ENCODE measurements at regions not wholly inside any gene's neighbourhood (a gene's known extent, or its start where the extent isn't known, plus 50 kb on each side); places are given as distances from the start of the nearest gene placed in this dataset.

DNA sequence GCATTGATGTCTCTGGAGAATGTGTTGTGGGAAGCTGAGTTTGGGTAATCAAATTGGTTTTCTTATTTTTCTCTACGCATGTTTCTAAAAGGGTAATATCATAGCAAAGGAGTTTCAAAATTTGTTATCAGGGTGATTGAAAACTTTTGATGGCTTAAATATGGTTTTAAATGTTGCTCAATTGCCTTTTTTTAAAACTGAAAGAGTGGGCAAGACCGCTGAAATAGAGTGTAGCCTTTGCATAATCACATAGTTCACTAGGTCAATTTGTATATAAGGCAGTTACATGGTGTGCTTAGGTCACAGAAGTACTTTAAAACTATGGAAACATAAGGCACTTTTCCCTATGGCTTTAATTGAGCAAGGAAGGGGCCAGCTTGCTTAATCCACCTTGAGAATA is 167.4 kb downstream of the SNAPC1 start:
- H2AK5ac ChIP-seq (ENCODE audit: low read length) = no peak overlapping the region
- no CpG with 5 or more reads among the region's 2 CpGs for WGBS (ENCODE audit: extremely low coverage, insufficient coverage, insufficient read length)
- no peak overlapping the region for H4K12ac ChIP-seq (ENCODE audit: low read depth, low read length)
- peaks cover 2 to 20% of the 10 kb centered on the region in 2 experiments for H3K4me1 ChIP-seq (ENCODE audit: control insufficient read depth in 1 of 2, insufficient read depth in 2 of 2, low read length in 2 of 2)
- no peak overlapping the region for H3K4me3 ChIP-seq (ENCODE audit: low read depth, low read length)
- H4K8ac ChIP-seq (ENCODE audit: low read depth, low read length) = no peak overlapping the region
- no peak overlapping the region for H2AFZ ChIP-seq (ENCODE audit: insufficient read depth, low read length, poor library complexity)
- H3K18ac ChIP-seq (ENCODE audit: low read length) = no peak overlapping the region
- H3K9ac ChIP-seq (ENCODE audit: low read length) = no peak overlapping the region
- H2BK120ac ChIP-seq (ENCODE audit: insufficient read depth, low read length, poor library complexity) = no peak overlapping the region
- H4K91ac ChIP-seq (ENCODE audit: low read depth, low read length) = no peak overlapping the region
- H3K4ac ChIP-seq (ENCODE audit: low read depth, low read length) = no peak overlapping the region
- no peaks in the 10 kb centered on the region for H3K27me3 ChIP-seq (ENCODE audit: insufficient read depth, low read length)
- H3K14ac ChIP-seq (ENCODE audit: low read length) = no peak overlapping the region
- peaks cover 21% of the 10 kb centered on the region for H3K79me1 ChIP-seq (ENCODE audit: low read length)
- H3K9me3 ChIP-seq (ENCODE audit: insufficient read depth, low read depth, low read length) = no peaks in the 10 kb centered on the region
- H3K36me3 ChIP-seq (ENCODE audit: control insufficient read depth in 1 of 2, insufficient read depth in 2 of 2, low read length in 2 of 2) = peaks cover 0 to 2% of the 10 kb centered on the region in 2 experiments
- H2BK5ac ChIP-seq (ENCODE audit: low read depth, low read length, poor library complexity) = no peak overlapping the region
- no peak for DNase-seq
- H3K79me2 ChIP-seq (ENCODE audit: control insufficient read depth, insufficient read depth, low read length, poor library complexity) = peaks cover 2% of the 10 kb centered on the region
- H3K4me2 ChIP-seq (ENCODE audit: low read length) = no peak overlapping the region
- no peak overlapping the region for H3K27ac ChIP-seq (ENCODE audit: low read depth, low read length)
- H3K23ac ChIP-seq (ENCODE audit: low read length) = no peak overlapping the region
- H2BK12ac ChIP-seq (ENCODE audit: low read length) = no peak overlapping the region

DNA sequence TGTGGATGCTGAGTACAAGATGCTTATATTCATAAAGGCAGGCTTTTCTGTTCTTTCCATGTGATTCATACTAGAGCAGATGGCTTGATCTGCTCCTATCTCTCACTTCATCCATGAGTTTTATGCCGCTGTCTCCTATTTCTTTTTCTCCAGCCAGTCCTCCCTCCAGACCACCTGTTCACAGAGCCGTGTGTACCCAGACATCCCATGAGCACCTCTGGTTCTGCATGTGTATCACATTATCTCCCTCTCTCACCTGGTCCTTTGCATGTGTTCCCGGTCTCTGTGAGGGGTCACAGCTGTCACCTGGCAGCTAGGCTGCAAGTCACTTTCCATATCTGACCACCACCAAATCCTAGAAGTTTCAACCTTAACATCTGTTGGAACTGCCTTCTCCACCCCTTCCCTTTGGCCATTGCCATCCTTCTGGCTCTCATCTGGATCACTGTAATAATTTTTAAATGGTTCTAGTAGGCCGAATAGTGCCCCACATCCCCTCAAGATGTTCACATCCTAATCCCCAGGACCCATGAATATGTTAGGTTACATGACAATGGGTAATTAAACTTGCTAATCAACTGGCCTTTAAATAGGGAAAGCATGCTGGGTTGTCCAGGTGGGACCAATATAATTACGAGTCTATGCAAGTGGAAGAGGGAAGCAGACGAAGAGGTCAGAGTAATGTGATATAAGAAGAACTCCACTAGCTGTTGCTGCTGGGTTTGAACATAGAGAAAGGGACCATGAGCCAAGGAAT is 168.1 kb downstream of the SNAPC1 start:
- Histone ChIP-seq H3K79me2 (ENCODE audit: control insufficient read depth, insufficient read depth, low read length, poor library complexity) (peaks cover 2% of the 10 kb centered on the region), H2AK5ac (ENCODE audit: low read length) (no peak overlapping the region), H3K23ac (ENCODE audit: low read length) (peak overlapping the region; percentile 54), H4K12ac (ENCODE audit: low read depth, low read length) (no peak overlapping the region), H3K4me1 (ENCODE audit: control insufficient read depth in 1 of 2, insufficient read depth in 2 of 2, low read length in 2 of 2) (peaks cover 2 to 20% of the 10 kb centered on the region in 2 experiments), H2BK120ac (ENCODE audit: insufficient read depth, low read length, poor library complexity) (no peak overlapping the region), H2AFZ (ENCODE audit: insufficient read depth, low read length, poor library complexity) (no peak overlapping the region), H4K91ac (ENCODE audit: low read depth, low read length) (no peak overlapping the region), H3K27ac (ENCODE audit: low read depth, low read length) (no peak overlapping the region), H3K14ac (ENCODE audit: low read length) (no peak overlapping the region), H3K4me3 (ENCODE audit: low read depth, low read length) (no peak overlapping the region), H3K4ac (ENCODE audit: low read depth, low read length) (no peak overlapping the region), H3K36me3 (ENCODE audit: control insufficient read depth in 1 of 2, insufficient read depth in 2 of 2, low read length in 2 of 2) (peaks cover 0 to 2% of the 10 kb centered on the region in 2 experiments), H3K4me2 (ENCODE audit: low read length) (no peak overlapping the region), H3K9ac (ENCODE audit: low read length) (no peak overlapping the region), H3K18ac (ENCODE audit: low read length) (no peak overlapping the region), H3K27me3 (ENCODE audit: insufficient read depth, low read length) (no peaks in the 10 kb centered on the region), H2BK5ac (ENCODE audit: low read depth, low read length, poor library complexity) (no peak overlapping the region), H3K79me1 (ENCODE audit: low read length) (peaks cover 21% of the 10 kb centered on the region), H4K8ac (ENCODE audit: low read depth, low read length) (no peak overlapping the region), H3K9me3 (ENCODE audit: insufficient read depth, low read depth, low read length) (no peaks in the 10 kb centered on the region), H2BK12ac (ENCODE audit: low read length) (no peak overlapping the region)
- WGBS (ENCODE audit: extremely low coverage, insufficient coverage, insufficient read length) = no CpG with 5 or more reads among the region's 6 CpGs
- DNase-seq = no peak

DNA sequence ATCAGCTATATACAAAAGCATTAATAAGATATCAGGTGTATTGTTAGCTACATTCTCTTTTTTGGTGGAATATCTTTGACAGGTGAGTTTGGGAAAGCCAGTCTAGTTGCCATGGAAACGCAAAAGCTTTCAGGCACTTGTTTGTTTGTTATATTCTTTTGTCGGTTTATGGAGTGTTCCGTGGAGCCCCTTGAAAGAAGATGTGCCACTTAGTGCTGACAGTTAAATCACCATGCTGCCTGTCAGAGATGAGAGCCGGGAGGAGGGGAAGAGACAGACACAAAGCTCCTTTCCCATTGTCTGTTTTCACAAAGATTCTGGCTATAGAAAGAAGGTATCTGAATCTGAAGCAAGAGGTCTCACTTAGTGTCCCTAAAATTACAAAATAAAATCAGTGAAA is 170.8 kb downstream of the SNAPC1 start:
- peaks cover 6 to 25% of the 10 kb centered on the region in 2 experiments for H3K4me1 ChIP-seq (ENCODE audit: control insufficient read depth in 1 of 2, insufficient read depth in 2 of 2, low read length in 2 of 2)

DNA sequence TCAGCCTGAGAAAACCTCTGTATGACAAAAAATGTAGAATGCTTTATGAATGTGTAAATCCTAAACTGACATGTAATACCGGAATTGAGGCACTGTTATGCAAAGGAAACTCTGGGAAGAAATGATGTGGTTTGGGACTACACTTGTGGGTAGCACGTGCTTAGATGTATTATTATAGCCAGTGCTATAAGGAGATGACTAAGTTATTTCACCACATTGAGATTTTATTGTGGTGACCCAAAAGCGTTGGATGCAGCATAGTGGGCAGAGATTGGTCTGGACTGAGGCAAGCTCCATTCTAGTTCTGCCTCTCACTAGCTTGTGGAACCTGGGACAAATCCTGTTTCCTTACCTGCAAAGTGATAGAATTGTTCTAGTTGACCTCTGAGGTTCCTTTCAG is 172.2 kb downstream of the SNAPC1 start:
- Histone ChIP-seq H3K18ac (ENCODE audit: low read length) (no peak overlapping the region), H3K23ac (ENCODE audit: low read length) (no peak overlapping the region), H3K4me1 (ENCODE audit: control insufficient read depth in 1 of 2, insufficient read depth in 2 of 2, low read length in 2 of 2) (peaks cover 16 to 26% of the 10 kb centered on the region in 2 experiments), H3K79me1 (ENCODE audit: low read length) (peaks cover 15% of the 10 kb centered on the region), H2BK120ac (ENCODE audit: insufficient read depth, low read length, poor library complexity) (no peak overlapping the region), H3K4me3 (ENCODE audit: low read depth, low read length) (no peak overlapping the region), H2BK12ac (ENCODE audit: low read length) (no peak overlapping the region), H2AK5ac (ENCODE audit: low read length) (no peak overlapping the region), H2AFZ (ENCODE audit: insufficient read depth, low read length, poor library complexity) (no peak overlapping the region), H4K91ac (ENCODE audit: low read depth, low read length) (no peak overlapping the region), H4K12ac (ENCODE audit: low read depth, low read length) (no peak overlapping the region), H3K4ac (ENCODE audit: low read depth, low read length) (no peak overlapping the region), H3K9ac (ENCODE audit: low read length) (no peak overlapping the region), H3K4me2 (ENCODE audit: low read length) (no peak overlapping the region), H3K14ac (ENCODE audit: low read length) (no peak overlapping the region), H3K79me2 (ENCODE audit: control insufficient read depth, insufficient read depth, low read length, poor library complexity) (peaks cover 4% of the 10 kb centered on the region), H3K9me3 (ENCODE audit: insufficient read depth, low read depth, low read length) (no peaks in the 10 kb centered on the region), H2BK5ac (ENCODE audit: low read depth, low read length, poor library complexity) (no peak overlapping the region), H3K36me3 (ENCODE audit: control insufficient read depth in 1 of 2, insufficient read depth in 2 of 2, low read length in 2 of 2) (peaks cover 0 to 2% of the 10 kb centered on the region in 2 experiments), H4K8ac (ENCODE audit: low read depth, low read length) (no peak overlapping the region), H3K27me3 (ENCODE audit: insufficient read depth, low read length) (no peaks in the 10 kb centered on the region), H3K27ac (ENCODE audit: low read depth, low read length) (no peak overlapping the region)
- DNase-seq = peak in 1 of 2 donors; percentile 27
- no CpG with 5 or more reads among the region's 3 CpGs for WGBS (ENCODE audit: extremely low coverage, insufficient coverage, insufficient read length)

More for the DNA sequence above, 170.8 kb downstream of the SNAPC1 start:
- no CpG with 5 or more reads among the region's 4 CpGs for WGBS (ENCODE audit: extremely low coverage, insufficient coverage, insufficient read length)
- H3K23ac ChIP-seq (ENCODE audit: low read length) = no peak overlapping the region
- no peak overlapping the region for H3K4me2 ChIP-seq (ENCODE audit: low read length)
- H3K4me3 ChIP-seq (ENCODE audit: low read depth, low read length) = no peak overlapping the region
- H3K4ac ChIP-seq (ENCODE audit: low read depth, low read length) = no peak overlapping the region
- H3K18ac ChIP-seq (ENCODE audit: low read length) = no peak overlapping the region
- H3K27ac ChIP-seq (ENCODE audit: low read depth, low read length) = no peak overlapping the region
- H2BK120ac ChIP-seq (ENCODE audit: insufficient read depth, low read length, poor library complexity) = no peak overlapping the region
- no peak overlapping the region for H4K91ac ChIP-seq (ENCODE audit: low read depth, low read length)
- H2AFZ ChIP-seq (ENCODE audit: insufficient read depth, low read length, poor library complexity) = no peak overlapping the region
- H3K9me3 ChIP-seq (ENCODE audit: insufficient read depth, low read depth, low read length) = no peaks in the 10 kb centered on the region
- no peak overlapping the region for H3K9ac ChIP-seq (ENCODE audit: low read length)
- H2BK5ac ChIP-seq (ENCODE audit: low read depth, low read length, poor library complexity) = no peak overlapping the region
- H3K14ac ChIP-seq (ENCODE audit: low read length) = no peak overlapping the region
- H2BK12ac ChIP-seq (ENCODE audit: low read length) = no peak overlapping the region
- peaks cover 0 to 2% of the 10 kb centered on the region in 2 experiments for H3K36me3 ChIP-seq (ENCODE audit: control insufficient read depth in 1 of 2, insufficient read depth in 2 of 2, low read length in 2 of 2)
- no peak for DNase-seq
- H2AK5ac ChIP-seq (ENCODE audit: low read length) = no peak overlapping the region
- H3K27me3 ChIP-seq (ENCODE audit: insufficient read depth, low read length) = no peaks in the 10 kb centered on the region
- no peak overlapping the region for H4K8ac ChIP-seq (ENCODE audit: low read depth, low read length)
- no peak overlapping the region for H4K12ac ChIP-seq (ENCODE audit: low read depth, low read length)
- peaks cover 15% of the 10 kb centered on the region for H3K79me1 ChIP-seq (ENCODE audit: low read length)
- peaks cover 2% of the 10 kb centered on the region for H3K79me2 ChIP-seq (ENCODE audit: control insufficient read depth, insufficient read depth, low read length, poor library complexity)

Measured in trophoblast cell (in vitro differentiated cells and primary cell).